ENCODE measurements at regions not wholly inside any gene's neighbourhood (a gene's known extent, or its start where the extent isn't known, plus 50 kb on each side); places are given as distances from the start of the nearest gene placed in this dataset.

DNA sequence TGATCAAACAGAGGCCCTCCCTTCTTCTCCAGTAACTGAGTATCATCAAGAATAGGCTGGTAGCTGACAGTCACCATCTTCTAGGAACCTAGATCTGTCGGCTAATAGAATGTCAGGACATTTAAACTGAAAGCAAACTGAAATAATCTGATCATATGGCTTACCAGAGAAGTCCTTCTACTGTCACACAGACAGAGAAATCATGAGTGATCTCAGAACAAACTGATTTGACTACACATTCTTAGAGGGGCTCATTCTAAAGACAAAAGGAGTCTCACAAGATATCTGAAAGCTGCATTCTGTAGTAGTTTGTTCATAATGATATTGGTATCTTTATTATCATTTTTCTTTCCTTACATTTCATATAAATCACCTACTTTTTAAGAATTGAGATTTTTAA, 130.9 kb upstream of the ADCY1 start:
- Histone ChIP-seq H3K4me3 (ENCODE audit: low read length in 3 of 3) (no peak overlapping the region), H3K27me3 (ENCODE audit: control insufficient read depth, insufficient read depth, low read length) (no peaks in the 10 kb centered on the region), H3K36me3 (ENCODE audit: control insufficient read depth in 2 of 3, insufficient read depth in 3 of 3, low read length in 3 of 3) (no peaks in the 10 kb centered on the region), H3K27ac (ENCODE audit: low read depth in 2 of 2, low read length in 2 of 2) (no peak overlapping the region), H3K9me3 (ENCODE audit: control insufficient read depth in 2 of 3, insufficient read depth in 1 of 3, low read length in 3 of 3) (peaks cover 0 to 5% (median 0%) of the 10 kb centered on the region in 3 donors), H3K9ac (ENCODE audit: low read length in 3 of 3) (no peak overlapping the region), H3K4me1 (ENCODE audit: control insufficient read depth in 2 of 3, insufficient read depth in 2 of 3, low read depth in 1 of 3, low read length in 3 of 3) (no peaks in the 10 kb centered on the region)
- DNase-seq, result no peak
- intact Hi-C loops (cut with DNase I), result no loop called here
- FAIRE-seq, result no peak
- TF ChIP-seq, protein P1, sequence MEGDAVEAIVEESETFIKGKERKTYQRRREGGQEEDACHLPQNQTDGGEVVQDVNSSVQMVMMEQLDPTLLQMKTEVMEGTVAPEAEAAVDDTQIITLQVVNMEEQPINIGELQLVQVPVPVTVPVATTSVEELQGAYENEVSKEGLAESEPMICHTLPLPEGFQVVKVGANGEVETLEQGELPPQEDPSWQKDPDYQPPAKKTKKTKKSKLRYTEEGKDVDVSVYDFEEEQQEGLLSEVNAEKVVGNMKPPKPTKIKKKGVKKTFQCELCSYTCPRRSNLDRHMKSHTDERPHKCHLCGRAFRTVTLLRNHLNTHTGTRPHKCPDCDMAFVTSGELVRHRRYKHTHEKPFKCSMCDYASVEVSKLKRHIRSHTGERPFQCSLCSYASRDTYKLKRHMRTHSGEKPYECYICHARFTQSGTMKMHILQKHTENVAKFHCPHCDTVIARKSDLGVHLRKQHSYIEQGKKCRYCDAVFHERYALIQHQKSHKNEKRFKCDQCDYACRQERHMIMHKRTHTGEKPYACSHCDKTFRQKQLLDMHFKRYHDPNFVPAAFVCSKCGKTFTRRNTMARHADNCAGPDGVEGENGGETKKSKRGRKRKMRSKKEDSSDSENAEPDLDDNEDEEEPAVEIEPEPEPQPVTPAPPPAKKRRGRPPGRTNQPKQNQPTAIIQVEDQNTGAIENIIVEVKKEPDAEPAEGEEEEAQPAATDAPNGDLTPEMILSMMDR (IDR thresholded peaks at IDR 0.05; ENCODE audit: borderline replicate concordance, extremely low read depth, insufficient read depth), result no peak

DNA sequence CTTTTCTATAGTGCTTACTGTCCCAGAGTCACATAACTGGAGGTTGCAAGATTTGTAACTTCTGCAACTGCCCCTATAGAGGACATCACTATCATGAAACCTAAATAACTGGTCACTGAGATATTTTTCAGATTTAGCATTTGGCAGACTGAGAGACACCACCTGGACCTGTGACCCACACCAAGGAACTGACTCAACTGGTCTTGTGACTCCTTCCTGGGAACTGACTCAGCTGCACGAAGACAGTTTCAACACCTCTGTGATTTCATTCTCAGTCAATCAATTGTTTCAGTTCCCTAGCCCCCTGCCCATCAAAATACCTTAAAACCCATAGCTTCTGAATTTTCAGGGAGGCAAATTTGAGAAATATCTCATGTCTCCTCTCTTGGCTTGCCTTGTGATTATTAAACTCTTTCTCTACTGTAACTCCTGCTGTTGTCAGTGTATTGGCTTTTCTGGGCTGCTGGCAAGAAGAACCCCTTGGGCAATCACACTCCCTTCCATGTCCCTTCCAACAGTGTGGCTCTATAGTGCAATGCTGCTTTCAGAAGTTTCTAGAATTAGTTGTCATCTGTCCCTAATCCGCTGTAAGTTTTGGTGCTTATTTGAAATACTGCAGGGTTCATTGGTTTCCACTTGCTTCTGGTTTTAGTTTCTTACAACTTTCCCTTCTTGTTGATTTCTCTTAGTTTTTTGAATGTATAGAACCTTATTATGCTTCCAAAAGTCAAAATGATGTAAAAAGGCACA, 127.8 kb upstream of the ADCY1 start:
- Histone ChIP-seq H3K9ac (ENCODE audit: low read length in 3 of 3) (no peak overlapping the region), H3K4me3 (ENCODE audit: low read length in 3 of 3) (no peak overlapping the region), H3K9me3 (ENCODE audit: control insufficient read depth in 2 of 3, insufficient read depth in 1 of 3, low read length in 3 of 3) (no peaks in the 10 kb centered on the region), H3K27me3 (ENCODE audit: control insufficient read depth, insufficient read depth, low read length) (no peaks in the 10 kb centered on the region), H3K36me3 (ENCODE audit: control insufficient read depth in 2 of 3, insufficient read depth in 3 of 3, low read length in 3 of 3) (no peaks in the 10 kb centered on the region), H3K4me1 (ENCODE audit: control insufficient read depth in 2 of 3, insufficient read depth in 2 of 3, low read depth in 1 of 3, low read length in 3 of 3) (no peaks in the 10 kb centered on the region), H3K27ac (ENCODE audit: low read depth in 2 of 2, low read length in 2 of 2) (no peak overlapping the region)
- intact Hi-C loops (cut with DNase I), result no loop called here
- no peak for DNase-seq
- TF ChIP-seq, protein P1 (IDR thresholded peaks at IDR 0.05; ENCODE audit: borderline replicate concordance, extremely low read depth, insufficient read depth), result no peak
- no peak for FAIRE-seq

DNA sequence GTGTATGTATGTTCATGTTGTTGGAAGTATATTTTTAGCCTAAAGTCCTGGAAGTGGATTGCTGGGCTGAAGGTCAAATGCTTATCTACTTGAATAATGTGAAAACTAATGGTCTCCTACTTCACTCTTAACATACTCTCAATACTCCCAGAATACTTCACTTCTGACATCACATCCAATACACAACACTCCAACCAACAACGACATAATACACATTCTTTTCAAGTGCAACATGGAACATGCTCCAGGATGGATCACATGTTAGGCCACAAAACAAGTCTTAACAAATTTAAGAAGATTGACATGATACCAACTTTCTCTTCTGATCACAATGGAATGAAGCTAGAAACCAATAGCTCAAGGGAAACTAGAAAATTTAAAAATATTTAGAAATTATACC, 126.9 kb upstream of the ADCY1 start:
- Histone ChIP-seq H3K9me3 (ENCODE audit: control insufficient read depth in 2 of 3, insufficient read depth in 1 of 3, low read length in 3 of 3) (no peaks in the 10 kb centered on the region), H3K4me3 (ENCODE audit: low read length in 3 of 3) (no peak overlapping the region), H3K36me3 (ENCODE audit: control insufficient read depth in 2 of 3, insufficient read depth in 3 of 3, low read length in 3 of 3) (no peaks in the 10 kb centered on the region), H3K4me1 (ENCODE audit: control insufficient read depth in 2 of 3, insufficient read depth in 2 of 3, low read depth in 1 of 3, low read length in 3 of 3) (no peaks in the 10 kb centered on the region), H3K27me3 (ENCODE audit: control insufficient read depth, insufficient read depth, low read length) (no peaks in the 10 kb centered on the region), H3K9ac (ENCODE audit: low read length in 3 of 3) (no peak overlapping the region), H3K27ac (ENCODE audit: low read depth in 2 of 2, low read length in 2 of 2) (no peak overlapping the region)
- DNase-seq, result no peak
- no peak for FAIRE-seq
- intact Hi-C loops (cut with DNase I), result no loop called here
- TF ChIP-seq, protein P1 (IDR thresholded peaks at IDR 0.05; ENCODE audit: borderline replicate concordance, extremely low read depth, insufficient read depth), result no peak

Data from kidney (tissue), 13 donors.